Glomerular endothelial cell (primary cell): ENCODE measurements at regions not wholly inside any gene's neighbourhood (a gene's known extent, or its start where the extent isn't known, plus 50 kb on each side); places are given as distances from the start of the nearest gene placed in this dataset.
"Not testable (repeated sequence)": the region's sequence is repeated elsewhere in the genome, so short reads cannot be mapped to it uniquely, and the experiment has no call there.

ENCODE experiments used
- DNase-seq: peaks from one replicate; pipeline ENCODE4 v3.0.0-alpha.2; 2011; ENCODE audit warnings: low read depth, low spot score; ENCODE audit errors: extremely low read depth

DNA sequence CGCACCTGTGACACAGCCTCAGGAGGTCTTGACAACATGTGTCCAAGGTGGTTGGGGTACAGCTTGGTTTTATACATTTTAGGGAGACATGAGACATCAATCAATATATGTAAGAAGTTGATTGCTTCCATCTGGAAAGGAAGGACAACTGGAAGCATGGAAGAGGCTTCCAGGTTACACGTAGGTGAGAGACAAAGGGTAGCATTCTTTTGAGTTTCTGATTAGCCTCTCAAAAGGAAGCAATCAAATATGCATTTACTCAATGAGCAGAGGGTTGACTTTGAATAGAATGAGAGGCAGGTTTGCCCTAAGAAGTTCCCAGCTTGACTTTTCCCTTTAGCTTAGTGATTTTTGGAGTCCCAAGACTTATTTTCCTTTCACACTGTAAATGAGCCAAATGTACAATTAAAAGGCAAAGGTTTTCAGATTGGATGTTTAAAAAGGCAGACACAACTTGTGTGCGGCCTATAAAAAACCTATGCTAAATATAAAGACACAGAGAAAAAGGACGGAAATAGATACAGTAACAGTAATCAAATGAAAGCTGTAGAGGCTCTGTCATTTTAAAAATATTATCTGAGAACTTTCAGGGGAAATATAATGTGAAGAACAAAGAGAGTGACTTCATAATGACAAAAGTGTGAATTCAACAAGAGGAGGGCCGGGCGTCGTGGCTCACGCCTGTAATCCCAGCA is 65.7 kb upstream of the LANCL2 start:
- no peak for DNase-seq

GRCh38 chr7:55303220-55303619 is 61.9 kb upstream of the LANCL2 start:
- no peak for DNase-seq

DNA sequence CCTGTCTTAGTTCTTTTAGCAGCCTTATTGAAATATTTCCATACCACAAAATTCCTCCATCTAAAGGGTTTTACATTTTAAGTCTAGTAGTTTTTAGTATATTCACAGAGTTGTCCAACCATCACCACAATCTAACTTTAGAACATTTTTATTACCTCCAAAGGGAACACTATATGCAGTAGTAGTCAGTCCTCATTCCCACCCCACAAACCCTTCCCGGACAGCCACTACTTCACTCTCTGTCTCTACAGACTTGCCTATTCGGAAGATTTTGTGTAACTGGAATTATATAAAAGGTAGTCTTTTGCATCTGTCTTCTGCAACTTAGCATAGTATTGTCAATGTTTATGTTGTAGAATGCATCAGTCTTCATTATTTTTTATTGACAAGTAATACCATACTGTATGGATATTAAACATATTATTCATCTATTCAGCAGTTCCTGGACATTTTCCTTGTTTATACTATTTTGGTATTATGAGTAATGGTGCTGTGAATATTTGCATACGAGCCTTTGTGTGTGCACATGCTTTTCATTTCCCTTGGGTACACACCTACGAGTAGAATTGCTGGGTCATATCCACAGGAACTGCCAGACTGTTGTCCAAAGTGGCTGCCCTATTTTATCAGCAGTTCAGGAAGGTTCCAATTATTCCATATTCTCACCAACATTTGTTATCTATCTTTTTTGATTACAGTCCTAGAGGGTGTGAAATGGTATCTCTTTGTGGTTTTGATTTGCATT is 60.9 kb upstream of the LANCL2 start:
- DNase-seq: no peak

DNA sequence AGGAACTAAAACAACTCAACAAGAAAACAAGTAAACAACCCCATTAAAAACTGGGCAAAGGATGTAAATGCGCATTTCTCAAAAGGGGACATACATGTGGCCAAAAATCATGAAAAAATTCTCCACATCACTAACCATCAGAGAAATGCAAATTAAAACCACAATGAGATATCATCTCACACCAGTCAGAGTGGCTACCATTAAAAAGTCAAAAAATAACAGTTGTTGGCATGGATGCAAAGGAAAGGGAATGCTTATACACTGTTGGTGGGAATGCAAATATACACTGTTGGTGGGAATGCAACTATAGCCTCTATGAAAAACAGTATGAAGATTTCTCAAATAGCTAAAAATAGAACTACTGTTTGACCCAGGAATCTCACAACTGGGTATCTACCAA is 60.0 kb upstream of the LANCL2 start:
- DNase-seq: no peak

- no peak for DNase-seq
Observed at GRCh38 chr7:55306331-55306730, 58.8 kb upstream of the LANCL2 start.

GRCh38 chr7:55307123-55307916 is 57.8 kb upstream of the LANCL2 start:
- no peak for DNase-seq

- DNase-seq: no peak
Observed at GRCh38 chr7:55308186-55308929, 56.8 kb upstream of the LANCL2 start.

- no peak for DNase-seq
Observed at GRCh38 chr7:55309040-55309991, 55.8 kb upstream of the LANCL2 start.

DNA sequence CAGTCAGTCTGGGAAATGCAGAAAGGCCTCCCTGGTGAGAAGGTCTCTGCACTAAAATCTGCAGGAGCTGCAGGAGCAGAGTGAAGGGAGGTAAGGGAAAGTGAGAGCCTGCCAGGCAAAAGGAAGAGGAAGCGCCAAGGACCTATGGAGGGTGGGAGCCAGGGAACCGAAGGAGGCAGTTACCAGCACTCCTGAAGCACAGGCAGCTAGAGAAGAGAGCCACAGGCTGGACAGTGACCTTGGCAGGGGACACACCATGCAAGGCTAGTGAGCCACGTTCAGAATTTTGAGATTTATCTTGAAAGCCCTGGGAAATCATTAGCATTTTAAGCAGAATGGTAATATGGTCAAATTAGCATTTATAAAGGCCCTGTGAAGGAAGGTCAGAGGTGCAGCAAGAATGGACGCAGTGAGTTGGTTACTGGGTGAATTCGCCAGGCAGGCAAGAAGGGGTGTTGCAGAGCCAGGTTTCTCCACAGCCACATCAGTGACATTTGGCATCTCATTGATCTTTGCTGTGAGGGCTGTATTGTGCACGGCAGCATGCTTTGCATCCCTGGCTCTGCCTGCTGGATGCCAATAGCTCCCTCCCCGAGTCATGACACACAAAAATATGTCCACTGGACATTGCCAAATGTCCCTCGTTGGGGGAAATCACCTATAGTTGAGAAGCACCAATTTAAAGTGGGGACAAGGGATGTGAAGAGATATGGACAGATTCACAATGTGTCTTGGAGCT is 54.7 kb upstream of the LANCL2 start:
- no peak for DNase-seq

DNA sequence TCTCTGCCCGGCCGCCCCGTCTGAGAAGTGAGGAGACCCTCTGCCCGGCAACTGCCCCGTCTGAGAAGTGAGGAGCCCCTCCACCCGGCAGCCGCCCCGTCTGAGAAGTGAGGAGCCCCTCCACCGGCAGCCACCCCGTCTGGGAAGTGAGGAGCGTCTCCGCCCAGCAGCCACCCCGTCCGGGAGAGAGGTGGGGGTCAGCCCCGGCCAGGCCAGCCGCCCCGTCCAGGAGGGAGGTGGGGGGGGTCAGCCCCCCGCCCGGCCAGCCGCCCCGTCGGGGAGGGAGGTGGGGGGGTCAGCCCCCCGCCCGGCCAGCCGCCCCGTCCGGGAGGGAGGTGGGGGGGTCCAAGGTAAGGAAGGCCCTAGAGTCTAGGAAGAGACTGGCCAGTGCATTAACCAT is 53.2 kb upstream of the LANCL2 start:
- DNase-seq: not testable (repeated sequence)

DNA sequence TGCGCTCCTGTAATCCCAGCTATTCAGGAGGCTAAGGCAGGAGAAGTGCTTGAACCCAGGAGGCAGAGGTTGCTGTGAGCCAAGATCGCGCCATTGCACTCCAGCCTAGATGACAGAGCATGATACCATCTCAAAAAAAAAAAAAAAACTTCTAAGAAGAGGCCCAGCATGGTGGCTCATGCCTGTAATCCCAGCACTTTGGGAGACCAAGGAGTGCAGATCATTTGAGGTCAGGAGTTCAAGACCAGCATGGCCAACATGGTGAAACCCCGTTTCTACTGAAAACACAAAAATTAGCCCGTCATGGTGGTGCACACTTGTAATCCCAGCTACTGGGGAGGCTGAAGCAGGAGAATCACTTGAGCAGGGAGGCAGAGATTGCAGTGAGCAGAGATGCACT is 51.5 kb upstream of the LANCL2 start:
- DNase-seq: not testable (repeated sequence)

GRCh38 chr7:55314967-55315366 is 50.2 kb upstream of the LANCL2 start:
- DNase-seq: no peak
